ENCODE measurements at regions not wholly inside any gene's neighbourhood (a gene's known extent, or its start where the extent isn't known, plus 50 kb on each side); places are given as distances from the start of the nearest gene placed in this dataset.

DNA sequence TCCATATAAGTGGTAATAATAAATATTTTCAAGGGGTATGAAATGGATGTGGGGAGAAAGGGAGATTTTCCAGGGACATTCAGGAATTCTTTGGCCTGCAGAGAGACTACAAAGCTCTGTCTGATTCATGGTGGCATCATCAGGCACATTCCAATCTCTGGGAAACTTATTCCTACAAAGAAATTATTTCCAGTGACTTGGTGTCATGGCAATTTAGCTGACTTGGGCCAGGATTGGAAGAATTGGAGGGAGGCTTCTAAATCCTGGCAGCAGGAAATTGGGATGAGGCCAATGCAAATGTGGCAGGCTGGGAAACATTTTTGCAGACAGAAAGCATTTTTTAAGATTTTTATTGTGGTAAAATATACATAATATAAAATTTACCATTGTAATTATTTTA is 204.6 kb downstream of the RTL9 start:
- Histone ChIP-seq H3K79me2 (ENCODE audit: control insufficient read depth, insufficient read depth, low read length) (no peaks in the 10 kb centered on the region), H3K4me2 (ENCODE audit: extremely low read depth, insufficient read depth, low read length) (no peak overlapping the region), H3K4me1 (ENCODE audit: control insufficient read depth, extremely low read depth, insufficient read depth, low read length) (no peaks in the 10 kb centered on the region), H2AFZ (ENCODE audit: low read length) (no peak overlapping the region), H3K9ac (ENCODE audit: insufficient read depth, low read length) (no peak overlapping the region), H3K27ac (ENCODE audit: insufficient read depth, low read length) (no peak overlapping the region), H3K36me3 (ENCODE audit: control insufficient read depth, insufficient read depth, low read length) (no peaks in the 10 kb centered on the region), H4K20me1 (ENCODE audit: control insufficient read depth, extremely low read depth, insufficient read depth, low read length) (no peaks in the 10 kb centered on the region), H3K9me3 (ENCODE audit: control insufficient read depth, insufficient read depth, low read depth, low read length) (no peaks in the 10 kb centered on the region), H3K4me3 (replicated peaks in 1 of 4; ENCODE audit: control extremely low read depth in 1 of 4, insufficient read depth in 1 of 4, low read depth in 3 of 4, low read length in 4 of 4) (no peak overlapping the region), H3K27me3 (ENCODE audit: control insufficient read depth, insufficient read depth, low read length) (no peaks in the 10 kb centered on the region)
- no peak for TF ChIP-seq EZH2 (IDR thresholded peaks at IDR 0.05; ENCODE audit: low read length, missing control alignments)
- TF ChIP-seq CTCF (conservative IDR thresholded peaks at IDR 0.05 in 1 of 2, IDR thresholded peaks at IDR 0.05 in 1 of 2; ENCODE audit: low read depth in 1 of 2, low read length in 2 of 2): no peak
- peak in 1 of 2 donors; percentile 80 for DNase-seq (ENCODE audit: low read depth in 2 of 2)

DNA sequence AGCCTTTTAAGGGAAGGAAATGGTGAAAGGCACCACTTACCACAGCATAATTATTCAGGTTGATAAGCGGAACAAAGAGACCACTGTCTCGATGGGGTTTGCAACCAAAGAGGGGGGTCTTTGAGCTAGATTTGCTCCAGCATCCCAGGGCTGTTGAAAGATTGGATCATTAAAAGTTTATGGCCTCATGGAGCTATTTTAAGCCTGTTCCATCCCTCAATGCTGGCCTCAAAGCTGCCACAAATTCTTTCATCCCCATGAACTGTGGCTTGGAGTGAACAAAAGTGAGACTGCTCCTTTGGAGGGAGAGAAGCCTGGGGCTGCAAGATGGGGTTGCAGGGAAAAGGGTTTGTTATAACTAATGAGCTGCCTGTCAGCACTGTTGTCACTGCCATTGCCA is 209.8 kb downstream of the RTL9 start:
- Histone ChIP-seq H3K79me2 (ENCODE audit: control insufficient read depth, insufficient read depth, low read length) (no peaks in the 10 kb centered on the region), H3K9ac (ENCODE audit: insufficient read depth, low read length) (no peak overlapping the region), H3K27ac (ENCODE audit: insufficient read depth, low read length) (no peak overlapping the region), H3K36me3 (ENCODE audit: control insufficient read depth, insufficient read depth, low read length) (no peaks in the 10 kb centered on the region), H3K9me3 (ENCODE audit: control insufficient read depth, insufficient read depth, low read depth, low read length) (no peaks in the 10 kb centered on the region), H3K27me3 (ENCODE audit: control insufficient read depth, insufficient read depth, low read length) (no peaks in the 10 kb centered on the region), H2AFZ (ENCODE audit: low read length) (no peak overlapping the region), H4K20me1 (ENCODE audit: control insufficient read depth, extremely low read depth, insufficient read depth, low read length) (no peaks in the 10 kb centered on the region), H3K4me2 (ENCODE audit: extremely low read depth, insufficient read depth, low read length) (no peak overlapping the region), H3K4me1 (ENCODE audit: control insufficient read depth, extremely low read depth, insufficient read depth, low read length) (no peaks in the 10 kb centered on the region), H3K4me3 (replicated peaks in 1 of 4; ENCODE audit: control extremely low read depth in 1 of 4, insufficient read depth in 1 of 4, low read depth in 3 of 4, low read length in 4 of 4) (no peak overlapping the region)
- no peak for TF ChIP-seq EZH2 (IDR thresholded peaks at IDR 0.05; ENCODE audit: low read length, missing control alignments)
- TF ChIP-seq CTCF (conservative IDR thresholded peaks at IDR 0.05 in 1 of 2, IDR thresholded peaks at IDR 0.05 in 1 of 2; ENCODE audit: low read depth in 1 of 2, low read length in 2 of 2): no peak
- peak in 1 of 2 donors; percentile 48 for DNase-seq (ENCODE audit: low read depth in 2 of 2)

- Histone ChIP-seq H3K27me3 (ENCODE audit: control insufficient read depth, insufficient read depth, low read length) (no peaks in the 10 kb centered on the region), H3K4me1 (ENCODE audit: control insufficient read depth, extremely low read depth, insufficient read depth, low read length) (no peaks in the 10 kb centered on the region), H3K9ac (ENCODE audit: insufficient read depth, low read length) (no peak overlapping the region), H3K4me3 (replicated peaks in 1 of 4; ENCODE audit: control extremely low read depth in 1 of 4, insufficient read depth in 1 of 4, low read depth in 3 of 4, low read length in 4 of 4) (no peak overlapping the region), H2AFZ (ENCODE audit: low read length) (no peak overlapping the region), H3K79me2 (ENCODE audit: control insufficient read depth, insufficient read depth, low read length) (no peaks in the 10 kb centered on the region), H4K20me1 (ENCODE audit: control insufficient read depth, extremely low read depth, insufficient read depth, low read length) (no peaks in the 10 kb centered on the region), H3K4me2 (ENCODE audit: extremely low read depth, insufficient read depth, low read length) (no peak overlapping the region), H3K36me3 (ENCODE audit: control insufficient read depth, insufficient read depth, low read length) (no peaks in the 10 kb centered on the region), H3K27ac (ENCODE audit: insufficient read depth, low read length) (no peak overlapping the region), H3K9me3 (ENCODE audit: control insufficient read depth, insufficient read depth, low read depth, low read length) (no peaks in the 10 kb centered on the region)
- DNase-seq (ENCODE audit: low read depth in 2 of 2): peak in 1 of 2 donors; percentile 73
- no peak for TF ChIP-seq CTCF (conservative IDR thresholded peaks at IDR 0.05 in 1 of 2, IDR thresholded peaks at IDR 0.05 in 1 of 2; ENCODE audit: low read depth in 1 of 2, low read length in 2 of 2)
- TF ChIP-seq EZH2 (IDR thresholded peaks at IDR 0.05; ENCODE audit: low read length, missing control alignments): no peak
Measured at GRCh38 chrX:110569506-110569905, 210.9 kb downstream of the RTL9 start.

Measured in fibroblast of lung (primary cell).